Trophoblast cell (in vitro differentiated cells and primary cell): ENCODE measurements at regions not wholly inside any gene's neighbourhood (a gene's known extent, or its start where the extent isn't known, plus 50 kb on each side); places are given as distances from the start of the nearest gene placed in this dataset.

Experiments used
- DNase-seq, 2 donors: peaks; one replicate each; pipeline ENCODE4 v3.0.0-alpha.2; 2016
- H2AFZ ChIP-seq: 2 replicates; pipeline ENCODE4 v1.6.1; 2013; ENCODE audit warnings: low read length, moderate library complexity, mild to moderate bottlenecking; ENCODE audit not compliant: insufficient read depth, poor library complexity
- H2AK5ac ChIP-seq: 2 replicates; pipeline ENCODE4 v1.6.1; 2013; ENCODE audit warnings: mild to moderate bottlenecking, low read length
- H2BK120ac ChIP-seq: 2 replicates; pipeline ENCODE4 v1.6.1; 2013; ENCODE audit warnings: low read length, mild to moderate bottlenecking, moderate library complexity; ENCODE audit not compliant: insufficient read depth, poor library complexity
- H2BK12ac ChIP-seq: 2 replicates; pipeline ENCODE4 v1.6.1; 2013; ENCODE audit warnings: mild to moderate bottlenecking, low read length, moderate library complexity
- H2BK5ac ChIP-seq: 2 replicates; pipeline ENCODE4 v1.6.1; 2013; ENCODE audit warnings: low read length, low read depth, moderate library complexity, mild to moderate bottlenecking; ENCODE audit not compliant: poor library complexity
- H3K14ac ChIP-seq: 2 replicates; pipeline ENCODE4 v1.6.1; 2013; ENCODE audit warnings: mild to moderate bottlenecking, low read length
- H3K18ac ChIP-seq: 2 replicates; pipeline ENCODE4 v1.6.1; 2013; ENCODE audit warnings: mild to moderate bottlenecking, low read length
- H3K23ac ChIP-seq: 2 replicates; pipeline ENCODE4 v1.6.1; 2013; ENCODE audit warnings: low read length
- H3K27ac ChIP-seq: 2 replicates; pipeline ENCODE4 v1.5.1; 2013; ENCODE audit warnings: low read depth, mild to moderate bottlenecking, inconsistent platforms, low read length, moderate library complexity
- H3K27me3 ChIP-seq: 2 replicates; pipeline ENCODE4 v1.6.1; 2013; ENCODE audit warnings: inconsistent platforms, mild to moderate bottlenecking, low read length, moderate library complexity; ENCODE audit not compliant: insufficient read depth
- H3K36me3 ChIP-seq, 2 experiments: 1 replicate in 1 of 2; 2 replicates in 1 of 2; pipeline ENCODE4 v1.6.1; 2013; ENCODE audit warnings: low read length in 2 of 2, mild to moderate bottlenecking in 2 of 2, moderate library complexity in 1 of 2; ENCODE audit not compliant: insufficient read depth in 2 of 2, control insufficient read depth in 1 of 2
- H3K4ac ChIP-seq: 2 replicates; pipeline ENCODE4 v1.6.1; 2013; ENCODE audit warnings: low read depth, mild to moderate bottlenecking, low read length, moderate library complexity
- H3K4me1 ChIP-seq, 2 experiments: 1 replicate in 1 of 2; 2 replicates in 1 of 2; pipeline ENCODE4 v1.6.1; 2013; ENCODE audit warnings: low read length in 2 of 2, mild to moderate bottlenecking in 2 of 2, moderate library complexity in 1 of 2; ENCODE audit not compliant: insufficient read depth in 2 of 2, control insufficient read depth in 1 of 2
- H3K4me2 ChIP-seq: 2 replicates; pipeline ENCODE4 v1.6.1; 2013; ENCODE audit warnings: inconsistent platforms, mild to moderate bottlenecking, low read length, moderate library complexity
- H3K4me3 ChIP-seq: 2 replicates; pipeline ENCODE4 v1.5.1; 2013; ENCODE audit warnings: mild to moderate bottlenecking, low read depth, low read length, inconsistent platforms
- H3K79me1 ChIP-seq: one replicate; pipeline ENCODE4 v1.6.1; 2013; ENCODE audit warnings: low read length
- H3K79me2 ChIP-seq: 2 replicates; pipeline ENCODE4 v1.6.1; 2013; ENCODE audit warnings: low read length, mild to moderate bottlenecking; ENCODE audit not compliant: control insufficient read depth, insufficient read depth, poor library complexity
- H3K9ac ChIP-seq: 2 replicates; pipeline ENCODE4 v1.6.1; 2013; ENCODE audit warnings: mild to moderate bottlenecking, low read length
- H3K9me3 ChIP-seq: 2 replicates; pipeline ENCODE4 v1.6.1; 2013; ENCODE audit warnings: low read depth, mild to moderate bottlenecking, control low read depth, inconsistent platforms, low read length; ENCODE audit not compliant: insufficient read depth
- H4K12ac ChIP-seq: 2 replicates; pipeline ENCODE4 v1.6.1; 2013; ENCODE audit warnings: low read depth, mild to moderate bottlenecking, low read length, moderate library complexity
- H4K8ac ChIP-seq: 2 replicates; pipeline ENCODE4 v1.6.1; 2013; ENCODE audit warnings: low read depth, mild to moderate bottlenecking, low read length, moderate library complexity
- H4K91ac ChIP-seq: one replicate; pipeline ENCODE4 v1.6.1; 2013; ENCODE audit warnings: low read depth, mild to moderate bottlenecking, low read length, moderate library complexity
- WGBS: extraction: QIAGEN DNeasy Blood & Tissue Kit; methylation state at CpG from one replicate; pipeline ENCODE4 v1.1.7; 2013; ENCODE audit warnings: missing lambda C conversion rate; ENCODE audit not compliant: insufficient read length, insufficient coverage; ENCODE audit errors: extremely low coverage; 5-methylcytosine and 5-hydroxymethylcytosine counted together

- Histone ChIP-seq H3K14ac (no peak overlapping the region), H4K8ac (no peak overlapping the region), H3K18ac (no peak overlapping the region), H2AFZ (no peak overlapping the region), H3K79me2 (no peaks in the 10 kb centered on the region), H2BK5ac (no peak overlapping the region), H3K27me3 (no peaks in the 10 kb centered on the region), H3K27ac (no peak overlapping the region), H4K12ac (no peak overlapping the region), H3K4ac (no peak overlapping the region), H2BK120ac (no peak overlapping the region), H4K91ac (no peak overlapping the region), H3K4me2 (no peak overlapping the region), H3K36me3 (no peaks in the 10 kb centered on the region), H3K79me1 (no peaks in the 10 kb centered on the region), H2AK5ac (no peak overlapping the region), H3K23ac (no peak overlapping the region), H2BK12ac (no peak overlapping the region), H3K9me3 (no peaks in the 10 kb centered on the region), H3K4me1 (no peaks in the 10 kb centered on the region), H3K9ac (peak overlapping the region; percentile 58), H3K4me3 (no peak overlapping the region)
- WGBS: no CpG with 5 or more reads among the region's 13 CpGs
- no peak for DNase-seq
Observed at GRCh38 chr16:64771273-64771672, 350.6 kb downstream of the CDH11 start.

- no peak overlapping the region for H2BK120ac ChIP-seq
- H4K91ac ChIP-seq: no peak overlapping the region
- H2BK12ac ChIP-seq: no peak overlapping the region
- H3K79me2 ChIP-seq: no peaks in the 10 kb centered on the region
- H3K4me3 ChIP-seq: no peak overlapping the region
- H3K23ac ChIP-seq: no peak overlapping the region
- no peak overlapping the region for H3K18ac ChIP-seq
- H2BK5ac ChIP-seq: no peak overlapping the region
- no CpG with 5 or more reads among the region's 2 CpGs for WGBS
- no peak overlapping the region for H3K27ac ChIP-seq
- no peaks in the 10 kb centered on the region for H3K9me3 ChIP-seq
- no peak overlapping the region for H3K4me2 ChIP-seq
- no peaks in the 10 kb centered on the region for H3K36me3 ChIP-seq
- H3K9ac ChIP-seq: no peak overlapping the region
- H3K4me1 ChIP-seq: no peaks in the 10 kb centered on the region
- H3K27me3 ChIP-seq: no peaks in the 10 kb centered on the region
- no peak overlapping the region for H2AFZ ChIP-seq
- H2AK5ac ChIP-seq: no peak overlapping the region
- H3K4ac ChIP-seq: no peak overlapping the region
- H3K14ac ChIP-seq: no peak overlapping the region
- DNase-seq: no peak
- no peak overlapping the region for H4K12ac ChIP-seq
- H3K79me1 ChIP-seq: no peaks in the 10 kb centered on the region
- H4K8ac ChIP-seq: no peak overlapping the region
Observed at GRCh38 chr16:64762211-64762610, 359.7 kb downstream of the CDH11 start.

GRCh38 chr16:64754279-64754678, 367.6 kb downstream of the CDH11 start:
- H2AFZ ChIP-seq: no peak overlapping the region
- DNase-seq: no peak
- H2BK120ac ChIP-seq: no peak overlapping the region
- no peak overlapping the region for H3K14ac ChIP-seq
- no peak overlapping the region for H3K23ac ChIP-seq
- no peak overlapping the region for H3K27ac ChIP-seq
- no peaks in the 10 kb centered on the region for H3K79me1 ChIP-seq
- H4K91ac ChIP-seq: no peak overlapping the region
- H3K9ac ChIP-seq: no peak overlapping the region
- no peaks in the 10 kb centered on the region for H3K79me2 ChIP-seq
- H3K36me3 ChIP-seq: no peaks in the 10 kb centered on the region
- no peaks in the 10 kb centered on the region for H3K9me3 ChIP-seq
- no peak overlapping the region for H2AK5ac ChIP-seq
- H4K12ac ChIP-seq: no peak overlapping the region
- H3K4me3 ChIP-seq: no peak overlapping the region
- no peaks in the 10 kb centered on the region for H3K27me3 ChIP-seq
- WGBS: no CpG with 5 or more reads among the region's 1 CpG
- H3K4me1 ChIP-seq: peaks cover 0 to 2% of the 10 kb centered on the region in 2 experiments
- H3K18ac ChIP-seq: no peak overlapping the region
- no peak overlapping the region for H3K4ac ChIP-seq
- H2BK5ac ChIP-seq: no peak overlapping the region
- H4K8ac ChIP-seq: no peak overlapping the region
- no peak overlapping the region for H3K4me2 ChIP-seq
- H2BK12ac ChIP-seq: no peak overlapping the region

- no peak overlapping the region for H3K4me2 ChIP-seq
- H3K4ac ChIP-seq: no peak overlapping the region
- no peaks in the 10 kb centered on the region for H3K9me3 ChIP-seq
- no peak overlapping the region for H3K18ac ChIP-seq
- H2BK12ac ChIP-seq: no peak overlapping the region
- H3K4me1 ChIP-seq: peaks cover 0 to 2% of the 10 kb centered on the region in 2 experiments
- H4K91ac ChIP-seq: no peak overlapping the region
- H3K27me3 ChIP-seq: no peaks in the 10 kb centered on the region
- no peaks in the 10 kb centered on the region for H3K79me1 ChIP-seq
- H3K79me2 ChIP-seq: no peaks in the 10 kb centered on the region
- no peak overlapping the region for H2AK5ac ChIP-seq
- no peak overlapping the region for H4K8ac ChIP-seq
- H3K27ac ChIP-seq: no peak overlapping the region
- no peak overlapping the region for H2AFZ ChIP-seq
- H3K14ac ChIP-seq: no peak overlapping the region
- no peak overlapping the region for H3K9ac ChIP-seq
- no peak overlapping the region for H3K23ac ChIP-seq
- no peak overlapping the region for H4K12ac ChIP-seq
- H2BK120ac ChIP-seq: no peak overlapping the region
- H2BK5ac ChIP-seq: no peak overlapping the region
- H3K4me3 ChIP-seq: no peak overlapping the region
- DNase-seq: no peak
- no peaks in the 10 kb centered on the region for H3K36me3 ChIP-seq
Observed at GRCh38 chr16:64751906-64752305, 370.0 kb downstream of the CDH11 start.

- no peaks in the 10 kb centered on the region for H3K79me1 ChIP-seq
- no peak overlapping the region for H3K9ac ChIP-seq
- H4K8ac ChIP-seq: no peak overlapping the region
- no peaks in the 10 kb centered on the region for H3K79me2 ChIP-seq
- H3K14ac ChIP-seq: no peak overlapping the region
- H3K36me3 ChIP-seq: no peaks in the 10 kb centered on the region
- H3K23ac ChIP-seq: no peak overlapping the region
- no peak overlapping the region for H3K4ac ChIP-seq
- no peak overlapping the region for H2BK12ac ChIP-seq
- no peak overlapping the region for H3K18ac ChIP-seq
- H4K12ac ChIP-seq: no peak overlapping the region
- no peak overlapping the region for H2BK5ac ChIP-seq
- H3K27me3 ChIP-seq: no peaks in the 10 kb centered on the region
- no peak overlapping the region for H3K4me3 ChIP-seq
- H4K91ac ChIP-seq: no peak overlapping the region
- no peak overlapping the region for H3K27ac ChIP-seq
- no peak overlapping the region for H2AFZ ChIP-seq
- no peak for DNase-seq
- peaks cover 0 to 2% of the 10 kb centered on the region in 2 experiments for H3K4me1 ChIP-seq
- no peak overlapping the region for H3K4me2 ChIP-seq
- no peak overlapping the region for H2AK5ac ChIP-seq
- H3K9me3 ChIP-seq: no peaks in the 10 kb centered on the region
- H2BK120ac ChIP-seq: no peak overlapping the region
Observed at GRCh38 chr16:64749346-64749745, 372.5 kb downstream of the CDH11 start.
